Stromal cell of bone marrow (primary cell): ENCODE measurements at regions not wholly inside any gene's neighbourhood (a gene's known extent, or its start where the extent isn't known, plus 50 kb on each side); places are given as distances from the start of the nearest gene placed in this dataset.
A peak's percentile ranks its signal among the peaks of the same experiment; 100 is the strongest.

Experiments used
- DNase-seq: peaks from one replicate; pipeline ENCODE4 v3.0.0-alpha.2; 2012; ENCODE audit warnings: low read depth

DNA sequence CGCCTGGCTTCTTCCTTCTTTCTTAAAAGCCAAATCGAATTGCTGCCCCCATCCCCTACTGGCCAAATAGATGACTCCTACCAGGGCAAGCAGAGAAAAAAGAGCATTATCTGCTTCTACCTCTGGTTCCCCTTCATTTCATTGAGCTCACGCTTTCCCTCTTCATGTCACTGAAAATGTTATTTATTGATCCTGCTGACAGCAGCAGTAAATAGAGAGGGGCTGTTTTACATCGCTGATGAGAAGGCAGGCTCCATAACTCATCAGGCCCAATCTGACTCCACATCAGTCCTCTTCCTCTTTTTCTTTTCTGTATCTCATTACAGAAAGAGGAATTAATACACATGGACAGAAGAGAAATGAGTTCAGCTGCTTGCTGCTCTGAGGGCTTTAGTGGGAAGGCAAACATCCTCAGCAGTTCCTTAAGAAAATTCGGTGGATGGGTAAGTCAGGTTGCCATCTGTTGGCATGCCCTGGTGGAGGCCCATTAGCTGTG lies 904.1 kb downstream of the KCNMA1 start:
- DNase-seq, result no peak

DNA sequence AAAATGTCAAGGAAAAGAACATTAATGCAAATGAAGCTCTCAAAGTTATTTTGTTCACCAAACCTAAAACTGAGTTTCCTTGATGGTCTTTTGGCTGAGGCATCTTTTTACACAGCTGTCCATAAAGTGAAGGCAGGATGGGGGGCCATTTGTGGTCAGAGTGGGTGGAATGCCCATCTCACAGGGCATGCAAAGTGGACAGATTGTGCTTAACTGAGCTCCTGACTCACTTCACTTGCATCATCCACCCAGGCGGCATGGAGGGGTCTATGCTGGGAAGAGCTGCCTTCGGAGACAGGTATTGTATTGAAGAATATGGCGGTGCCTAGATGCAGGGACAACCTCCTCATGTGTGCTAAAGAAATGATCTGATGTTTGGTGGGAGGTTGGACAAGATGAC lies 905.3 kb downstream of the KCNMA1 start:
- no peak for DNase-seq

- DNase-seq, result no peak
These were observed 907.6 kb downstream of the KCNMA1 start for GRCh38 chr10:76729841-76730487.

- DNase-seq, result no peak
These were observed 908.3 kb downstream of the KCNMA1 start for GRCh38 chr10:76729346-76729745.

GRCh38 chr10:76727038-76727437 lies 910.6 kb downstream of the KCNMA1 start:
- DNase-seq, result no peak

GRCh38 chr10:76723844-76724243 lies 913.8 kb downstream of the KCNMA1 start:
- no peak for DNase-seq

DNA sequence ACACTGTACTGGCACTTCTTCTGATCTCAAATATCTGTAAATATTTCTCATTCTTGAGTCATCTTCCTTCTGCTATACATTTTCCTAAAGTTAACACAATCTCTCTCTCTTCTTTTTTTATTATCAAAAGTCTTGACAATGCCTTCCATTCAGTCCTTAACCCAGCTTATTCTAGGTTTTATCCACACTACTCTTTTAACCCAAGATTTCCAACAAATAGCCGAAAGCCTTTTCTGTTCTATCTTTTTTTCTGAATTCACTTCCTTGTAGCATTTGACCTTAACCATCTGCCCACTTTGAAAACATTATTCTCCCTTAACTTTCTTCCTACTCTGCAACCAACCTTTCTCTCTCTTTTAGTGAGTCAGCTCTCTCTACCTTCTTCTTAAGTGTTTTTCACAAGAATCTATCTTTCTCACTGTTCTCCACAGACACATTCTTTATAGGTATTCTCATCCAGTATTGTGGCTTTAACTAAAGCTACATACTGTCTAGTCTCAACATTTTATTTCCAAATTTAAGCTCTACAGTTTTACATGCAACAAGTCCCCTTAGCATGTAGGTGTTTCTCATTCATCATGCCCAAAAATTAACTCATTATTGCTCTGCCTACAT lies 915.6 kb downstream of the KCNMA1 start:
- no peak for DNase-seq

- no peak for DNase-seq
These were observed 918.6 kb downstream of the KCNMA1 start for GRCh38 chr10:76719006-76719405.

DNA sequence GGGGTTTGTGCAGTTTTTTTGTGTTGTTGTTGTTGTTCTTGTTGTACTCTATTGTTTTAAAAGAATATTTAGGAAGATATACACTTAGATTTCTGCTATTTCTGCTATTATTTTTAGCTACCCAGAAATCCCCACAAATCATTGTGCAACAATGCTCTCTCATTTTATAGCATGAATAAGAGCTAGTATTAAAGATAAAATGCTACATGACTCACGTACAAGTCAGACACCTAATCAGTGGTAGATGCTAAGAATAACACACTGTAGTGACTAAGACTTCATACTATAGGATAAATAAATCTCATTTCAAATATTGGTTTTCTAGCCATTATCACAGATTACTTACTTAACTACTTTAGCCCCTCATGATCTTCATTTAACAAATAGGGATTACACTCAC lies 920.5 kb downstream of the KCNMA1 start:
- DNase-seq, result peak; percentile 66

GRCh38 chr10:76711222-76711997 lies 926.2 kb downstream of the KCNMA1 start:
- no peak for DNase-seq

- no peak for DNase-seq
These were observed 937.4 kb downstream of the KCNMA1 start for GRCh38 chr10:76700241-76700640.

- no peak for DNase-seq
These were observed 939.7 kb downstream of the KCNMA1 start for GRCh38 chr10:76697923-76698322.

GRCh38 chr10:76695069-76695468 lies 942.5 kb downstream of the KCNMA1 start:
- DNase-seq, result no peak

- DNase-seq, result no peak
These were observed 951.4 kb downstream of the KCNMA1 start for GRCh38 chr10:76686201-76686600.

- no peak for DNase-seq
These were observed 952.6 kb downstream of the KCNMA1 start for GRCh38 chr10:76684968-76685367.

DNA sequence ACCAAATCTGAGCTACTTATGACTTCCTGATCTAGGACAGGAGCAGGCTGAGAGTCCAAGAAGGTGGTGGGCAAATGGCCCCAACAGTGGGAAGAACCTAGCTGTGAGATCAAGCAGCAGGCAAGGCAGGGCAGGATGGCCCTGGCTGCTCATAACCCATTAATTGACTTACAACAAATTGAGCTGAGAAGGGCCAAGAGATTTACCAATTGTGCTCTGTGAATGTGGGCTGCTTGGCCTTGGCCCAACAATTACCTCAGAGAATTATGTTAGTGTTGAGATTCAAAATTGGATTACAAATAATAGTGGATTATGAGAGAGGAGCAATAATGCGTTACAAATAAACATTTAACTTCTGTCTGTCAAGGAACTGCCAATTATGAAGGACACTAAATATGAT lies 956.5 kb downstream of the KCNMA1 start:
- no peak for DNase-seq

DNA sequence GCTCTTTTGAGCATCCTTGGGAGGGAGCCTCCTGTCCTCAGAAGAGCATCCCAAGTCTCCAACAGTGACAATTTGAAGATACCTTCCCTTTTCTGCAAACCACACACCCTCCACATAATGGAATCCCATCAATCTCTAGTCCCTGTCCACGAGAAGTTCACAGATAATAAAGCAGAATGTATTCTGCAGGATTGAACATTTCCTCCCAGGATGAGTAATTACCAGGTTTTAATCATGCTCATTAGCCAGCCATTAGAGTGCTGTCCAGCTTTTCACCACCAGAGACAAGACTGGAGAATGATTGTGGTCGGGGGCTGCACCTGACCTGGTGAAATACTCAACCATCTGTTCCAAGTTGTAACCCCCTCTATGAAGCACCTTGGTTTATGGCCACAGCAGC lies 958.6 kb downstream of the KCNMA1 start:
- DNase-seq, result no peak

DNA sequence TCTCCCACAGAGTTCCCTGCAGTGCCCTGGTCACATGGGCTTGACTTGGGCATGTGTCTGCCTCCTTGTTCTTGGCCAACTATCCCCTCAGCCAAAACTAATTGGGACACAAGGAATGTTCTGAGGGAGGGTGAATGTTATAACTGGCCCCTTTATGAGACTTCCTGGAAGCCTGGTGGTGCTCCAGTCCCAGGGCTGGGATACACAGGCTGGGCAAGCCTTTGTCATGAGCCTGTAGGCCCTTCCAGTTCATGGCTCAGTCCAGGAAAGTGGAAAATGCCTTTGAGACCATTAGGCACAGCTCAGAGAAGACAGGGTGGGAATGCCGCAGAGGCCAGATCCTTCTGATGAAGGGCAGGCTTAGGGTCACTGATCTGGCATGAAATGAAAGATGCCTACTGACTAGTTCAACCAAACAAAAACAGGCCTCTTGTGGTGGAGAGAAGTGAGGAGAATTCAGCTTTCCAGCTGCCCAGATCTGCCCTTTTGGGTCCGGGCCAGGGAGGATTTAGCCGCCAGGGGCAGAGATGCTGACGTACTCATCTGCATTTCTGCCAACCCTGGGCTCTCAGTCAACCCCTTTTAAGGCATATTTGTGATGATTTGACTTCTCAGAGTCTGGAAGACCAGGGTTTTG lies 961.5 kb downstream of the KCNMA1 start:
- peak; percentile 73 for DNase-seq

- DNase-seq, result no peak
These were observed 962.1 kb downstream of the KCNMA1 start for GRCh38 chr10:76675561-76675950.

DNA sequence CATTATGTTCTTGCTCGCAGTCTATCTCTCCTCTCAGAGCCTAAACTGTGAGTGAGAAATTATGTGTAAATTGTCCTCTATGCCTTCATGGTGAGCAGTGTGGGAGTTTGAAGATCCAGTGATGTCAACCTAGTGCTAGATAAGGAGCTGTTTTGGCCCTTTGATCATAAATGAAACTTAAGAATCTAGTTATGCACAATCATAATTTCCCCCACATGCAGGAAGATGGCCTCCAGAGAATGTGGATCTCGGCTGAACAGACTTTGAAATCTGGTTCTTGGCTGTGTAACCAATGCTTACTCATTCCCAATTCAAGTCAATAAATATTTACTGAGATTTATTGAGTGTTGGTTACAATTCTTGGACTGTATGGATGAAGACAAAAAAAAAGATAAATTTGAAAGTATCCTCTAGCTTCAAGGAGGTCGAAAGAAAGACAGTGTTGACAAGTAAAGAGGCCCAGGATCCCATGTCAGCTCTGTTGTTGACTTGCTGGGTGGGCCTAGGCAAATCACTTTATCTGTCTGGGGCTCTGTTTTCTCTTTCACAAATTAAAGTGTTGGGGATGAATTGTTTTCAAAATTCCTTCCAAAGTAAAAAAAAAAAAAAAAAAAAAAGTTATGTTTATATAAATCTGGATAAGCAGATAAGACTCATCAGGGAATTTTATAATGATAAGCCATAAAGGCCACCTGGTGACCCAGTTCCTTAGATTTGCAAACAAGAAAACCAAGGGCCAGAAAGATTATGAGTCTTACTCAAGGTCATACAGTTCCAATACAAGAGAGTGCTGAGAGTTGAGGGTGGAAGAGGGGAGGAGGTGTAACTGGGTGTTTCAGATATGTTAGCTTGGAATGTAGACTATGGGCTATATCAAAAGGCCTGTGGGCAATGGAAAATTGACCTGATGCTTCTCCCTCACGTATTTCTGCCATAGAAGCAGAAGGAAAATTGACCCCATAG lies 969.9 kb downstream of the KCNMA1 start:
- no peak for DNase-seq

GRCh38 chr10:76666891-76667290 lies 970.7 kb downstream of the KCNMA1 start:
- DNase-seq, result no peak

DNA sequence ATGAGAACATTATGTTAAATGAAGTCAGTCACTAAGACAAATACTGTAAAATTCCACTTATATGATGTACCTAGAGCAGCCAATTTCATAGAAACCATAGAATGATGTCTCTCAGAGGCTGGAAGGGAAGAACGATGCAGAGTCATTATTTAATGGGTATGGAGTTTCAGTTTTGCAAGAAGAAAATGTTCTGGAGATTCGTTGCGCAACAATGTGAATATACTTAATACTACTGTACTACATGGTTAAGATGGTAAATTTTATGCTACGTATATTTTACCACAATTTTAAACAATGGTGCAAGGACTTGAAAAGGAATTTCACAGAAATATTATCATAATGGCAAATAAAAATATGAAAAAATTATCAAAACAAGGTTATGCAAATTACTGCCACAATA lies 972.6 kb downstream of the KCNMA1 start:
- DNase-seq, result no peak
